ENCODE measurements at regions not wholly inside any gene's neighbourhood (a gene's known extent, or its start where the extent isn't known, plus 50 kb on each side); places are given as distances from the start of the nearest gene placed in this dataset.
"Not testable (repeated sequence)": the region's sequence is repeated elsewhere in the genome, so short reads cannot be mapped to it uniquely, and the experiment has no call there.

DNA sequence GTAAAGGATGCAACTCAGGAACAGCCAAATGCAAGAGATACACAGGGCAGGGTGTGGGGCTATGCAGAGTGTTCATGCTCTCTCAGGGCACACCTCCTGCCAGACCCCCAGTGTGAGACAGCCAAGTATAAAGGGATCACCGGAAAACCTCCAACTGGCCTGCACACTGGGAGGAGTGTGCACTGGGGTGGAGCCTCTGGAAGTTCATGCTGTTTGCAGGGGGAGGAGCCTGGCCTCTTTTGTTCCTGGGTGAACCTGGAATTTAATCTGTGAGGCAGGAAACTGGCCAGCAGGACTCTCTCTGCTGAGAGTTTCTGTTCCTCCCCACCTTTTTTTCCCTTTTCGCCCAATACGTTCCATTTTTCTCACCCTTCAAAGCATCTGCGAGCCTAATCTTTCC is 204.1 kb downstream of the WNT5A start:
- WGBS (ENCODE audit: insufficient coverage): 67% methylated on average over 2 of the region's 4 CpGs
- no peak overlapping the region for H3K27ac ChIP-seq (ENCODE audit: low read length)
- no peaks in the 10 kb centered on the region for H3K4me1 ChIP-seq (ENCODE audit: control insufficient read depth, insufficient read depth, low read length)
- no peaks in the 10 kb centered on the region for H3K36me3 ChIP-seq (ENCODE audit: control insufficient read depth, insufficient read depth, low read length)
- no peaks in the 10 kb centered on the region for H3K27me3 ChIP-seq (ENCODE audit: control insufficient read depth, insufficient read depth, low read length)
- H3K4me3 ChIP-seq (ENCODE audit: low read length): no peak overlapping the region
- no peak for DNase-seq
- H3K9me3 ChIP-seq (replicated peaks; ENCODE audit: control insufficient read depth, low read depth, low read length): no peaks in the 10 kb centered on the region

DNA sequence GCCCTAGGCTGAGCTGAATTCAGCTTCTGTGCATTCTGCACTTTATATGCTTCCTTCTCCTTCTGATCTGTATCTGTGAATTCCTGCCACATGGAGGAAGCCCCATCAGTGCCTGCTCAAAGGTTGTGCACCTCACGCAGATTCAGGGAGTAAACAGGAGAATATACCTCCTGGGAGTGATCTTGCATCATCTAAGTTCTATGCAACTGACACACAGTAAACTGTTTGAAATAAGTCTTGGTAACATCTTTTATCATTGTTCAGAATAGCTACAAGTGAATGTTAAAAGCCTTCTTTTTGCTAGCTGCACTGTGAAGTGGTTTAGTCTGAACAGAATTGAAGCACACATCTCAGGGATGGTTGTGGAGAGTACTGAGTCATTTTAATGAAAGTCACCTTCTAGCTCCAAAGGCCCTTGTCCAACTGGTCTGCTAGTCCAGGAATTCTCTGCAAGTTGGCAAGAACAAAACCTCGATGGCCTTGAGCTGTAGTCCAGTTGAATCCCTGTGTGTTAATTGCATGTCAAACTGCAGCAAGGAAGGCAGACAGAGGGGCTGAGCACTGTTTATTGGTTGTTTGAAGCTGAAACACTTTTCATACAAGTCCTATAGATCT is 215.0 kb downstream of the WNT5A start:
- Histone ChIP-seq H3K27ac (ENCODE audit: low read length) (no peak overlapping the region), H3K4me3 (ENCODE audit: low read length) (no peak overlapping the region), H3K9me3 (replicated peaks; ENCODE audit: control insufficient read depth, low read depth, low read length) (no peaks in the 10 kb centered on the region), H3K4me1 (ENCODE audit: control insufficient read depth, insufficient read depth, low read length) (no peaks in the 10 kb centered on the region), H3K27me3 (ENCODE audit: control insufficient read depth, insufficient read depth, low read length) (no peaks in the 10 kb centered on the region), H3K36me3 (ENCODE audit: control insufficient read depth, insufficient read depth, low read length) (no peaks in the 10 kb centered on the region)
- WGBS (ENCODE audit: insufficient coverage): 60% methylated on average over 1 of the region's 2 CpGs
- DNase-seq: peak; percentile 5

DNA sequence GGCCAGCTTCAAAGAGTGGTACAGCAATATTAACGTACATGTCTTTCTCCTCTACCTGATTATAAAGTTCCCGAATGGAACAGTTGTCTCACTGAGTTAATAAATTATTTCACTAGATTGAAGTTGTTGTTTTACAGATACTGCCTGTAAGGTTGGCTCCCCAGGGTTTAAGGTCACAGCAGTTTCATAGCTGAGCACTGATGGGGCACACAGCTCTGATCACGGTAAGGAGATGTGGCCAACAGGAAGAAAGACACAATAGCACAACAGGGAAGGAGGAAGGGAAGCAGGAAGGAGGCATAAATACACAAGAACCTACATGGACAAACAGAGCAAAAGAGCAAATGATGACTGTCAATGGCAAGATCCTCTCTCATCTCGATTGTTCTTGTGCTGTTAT is 215.6 kb downstream of the WNT5A start:
- no peaks in the 10 kb centered on the region for H3K36me3 ChIP-seq (ENCODE audit: control insufficient read depth, insufficient read depth, low read length)
- H3K4me3 ChIP-seq (ENCODE audit: low read length): no peak overlapping the region
- H3K27me3 ChIP-seq (ENCODE audit: control insufficient read depth, insufficient read depth, low read length): no peaks in the 10 kb centered on the region
- no peaks in the 10 kb centered on the region for H3K9me3 ChIP-seq (replicated peaks; ENCODE audit: control insufficient read depth, low read depth, low read length)
- DNase-seq: no peak
- 33% methylated on average over 1 of the region's 4 CpGs for WGBS (ENCODE audit: insufficient coverage)
- H3K27ac ChIP-seq (ENCODE audit: low read length): no peak overlapping the region
- no peaks in the 10 kb centered on the region for H3K4me1 ChIP-seq (ENCODE audit: control insufficient read depth, insufficient read depth, low read length)

DNA sequence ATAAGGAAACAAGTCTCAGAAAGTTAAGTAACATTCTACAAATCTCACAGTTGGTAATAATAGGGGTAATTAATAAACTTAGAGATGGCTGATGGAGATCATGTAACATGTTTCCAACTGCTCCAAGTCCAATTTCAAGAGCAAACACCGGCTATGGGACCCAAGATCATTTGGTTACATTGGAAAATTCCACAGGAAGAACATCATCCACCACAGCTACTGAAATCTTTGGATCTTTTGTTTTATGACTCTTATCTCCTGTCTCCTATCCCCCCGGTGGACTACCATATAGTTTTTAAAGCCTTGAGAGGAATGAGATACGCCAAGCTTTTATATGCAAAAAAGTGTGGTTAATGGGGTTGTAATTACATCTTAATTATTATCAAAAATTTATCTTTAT is 216.1 kb downstream of the WNT5A start:
- no peaks in the 10 kb centered on the region for H3K9me3 ChIP-seq (replicated peaks; ENCODE audit: control insufficient read depth, low read depth, low read length)
- no peaks in the 10 kb centered on the region for H3K36me3 ChIP-seq (ENCODE audit: control insufficient read depth, insufficient read depth, low read length)
- H3K27me3 ChIP-seq (ENCODE audit: control insufficient read depth, insufficient read depth, low read length): no peaks in the 10 kb centered on the region
- no peak for DNase-seq
- H3K27ac ChIP-seq (ENCODE audit: low read length): no peak overlapping the region
- no peaks in the 10 kb centered on the region for H3K4me1 ChIP-seq (ENCODE audit: control insufficient read depth, insufficient read depth, low read length)
- no CpG with 5 or more reads among the region's 3 CpGs for WGBS (ENCODE audit: insufficient coverage)
- H3K4me3 ChIP-seq (ENCODE audit: low read length): no peak overlapping the region

DNA sequence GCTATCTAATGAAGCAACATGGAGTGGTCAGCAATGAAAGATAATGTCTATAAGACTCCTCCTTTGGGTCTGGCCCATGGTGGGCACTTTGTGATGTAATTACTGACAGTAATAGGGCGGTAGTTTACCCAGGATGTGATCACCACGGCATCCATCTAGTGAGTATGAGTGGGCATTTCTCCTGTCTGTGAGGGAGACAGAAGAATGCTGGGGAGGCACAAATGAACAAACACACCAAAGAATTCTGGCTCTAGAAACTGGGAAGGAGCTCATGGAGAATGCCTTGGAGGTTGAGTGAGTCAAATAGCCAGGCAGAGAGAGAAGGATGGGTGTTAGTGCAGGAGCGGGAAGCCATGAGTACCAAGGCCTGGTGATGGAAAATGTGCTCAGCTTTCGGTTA is 217.5 kb downstream of the WNT5A start:
- WGBS (ENCODE audit: insufficient coverage): 100% methylated on average over 2 of the region's 4 CpGs
- no peak for DNase-seq
- Histone ChIP-seq H3K27ac (ENCODE audit: low read length) (no peak overlapping the region), H3K36me3 (ENCODE audit: control insufficient read depth, insufficient read depth, low read length) (no peaks in the 10 kb centered on the region), H3K9me3 (replicated peaks; ENCODE audit: control insufficient read depth, low read depth, low read length) (no peaks in the 10 kb centered on the region), H3K4me3 (ENCODE audit: low read length) (no peak overlapping the region), H3K27me3 (ENCODE audit: control insufficient read depth, insufficient read depth, low read length) (no peaks in the 10 kb centered on the region), H3K4me1 (ENCODE audit: control insufficient read depth, insufficient read depth, low read length) (no peaks in the 10 kb centered on the region)

DNA sequence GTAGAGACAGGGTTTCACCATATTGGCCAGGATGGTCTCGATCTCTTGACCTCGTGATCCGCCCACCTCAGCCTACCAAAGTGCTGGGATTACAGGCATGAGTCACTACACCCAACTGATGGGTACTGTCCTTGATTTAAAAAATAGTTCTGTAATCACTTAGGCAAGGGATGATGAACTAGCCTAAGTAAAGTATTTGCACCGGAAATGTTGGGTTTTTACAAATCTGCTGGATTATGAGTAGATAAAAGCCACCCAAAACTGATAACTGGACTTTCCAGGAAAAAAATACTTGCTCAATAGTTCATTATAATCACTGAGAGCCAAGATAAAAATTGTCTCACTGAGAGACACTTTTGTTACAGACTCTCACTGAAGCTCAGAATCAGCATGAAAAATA is 218.0 kb downstream of the WNT5A start:
- DNase-seq: no peak
- Histone ChIP-seq H3K36me3 (ENCODE audit: control insufficient read depth, insufficient read depth, low read length) (no peaks in the 10 kb centered on the region), H3K4me1 (ENCODE audit: control insufficient read depth, insufficient read depth, low read length) (no peaks in the 10 kb centered on the region), H3K27me3 (ENCODE audit: control insufficient read depth, insufficient read depth, low read length) (no peaks in the 10 kb centered on the region), H3K27ac (ENCODE audit: low read length) (no peak overlapping the region), H3K4me3 (ENCODE audit: low read length) (no peak overlapping the region), H3K9me3 (replicated peaks; ENCODE audit: control insufficient read depth, low read depth, low read length) (no peaks in the 10 kb centered on the region)
- WGBS (ENCODE audit: insufficient coverage): no CpG with 5 or more reads among the region's 4 CpGs

DNA sequence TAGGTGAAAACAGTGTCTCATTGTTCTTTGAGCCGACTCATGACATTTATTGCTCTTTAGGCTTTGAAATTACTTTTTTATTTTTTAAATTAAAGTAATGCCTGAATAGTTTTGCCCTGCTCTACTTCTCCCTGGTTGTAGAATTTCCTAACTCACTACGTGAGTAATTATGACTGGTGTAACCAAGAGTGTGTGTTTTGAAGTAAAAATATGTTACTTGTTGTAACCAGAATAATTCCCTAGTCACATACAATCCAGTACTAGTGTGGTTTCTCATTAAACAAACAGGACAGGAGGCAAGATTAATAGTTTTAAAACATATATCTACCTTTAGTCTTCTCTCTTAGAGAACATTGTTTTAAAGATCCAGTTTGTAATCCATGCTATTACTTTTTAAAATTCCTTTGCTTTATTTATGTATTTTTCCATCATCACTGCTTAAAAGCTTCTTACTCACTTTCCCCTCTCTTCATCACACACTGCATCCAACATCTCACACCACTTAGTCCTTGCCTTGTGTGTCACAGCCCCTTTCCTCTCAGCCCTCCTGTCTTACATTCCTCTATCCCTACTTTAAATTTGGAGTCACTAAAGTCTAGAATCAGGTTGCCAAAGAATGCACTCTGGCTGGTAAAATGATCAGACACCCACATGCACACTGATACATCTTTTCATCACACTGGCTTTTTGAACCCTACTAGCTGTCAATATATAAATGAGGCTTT is 219.7 kb downstream of the WNT5A start:
- Histone ChIP-seq H3K27ac (ENCODE audit: low read length) (no peak overlapping the region), H3K4me3 (ENCODE audit: low read length) (no peak overlapping the region), H3K27me3 (ENCODE audit: control insufficient read depth, insufficient read depth, low read length) (no peaks in the 10 kb centered on the region), H3K9me3 (replicated peaks; ENCODE audit: control insufficient read depth, low read depth, low read length) (no peaks in the 10 kb centered on the region), H3K36me3 (ENCODE audit: control insufficient read depth, insufficient read depth, low read length) (no peaks in the 10 kb centered on the region), H3K4me1 (ENCODE audit: control insufficient read depth, insufficient read depth, low read length) (no peaks in the 10 kb centered on the region)
- WGBS (ENCODE audit: insufficient coverage): no CpG with 5 or more reads among the region's 2 CpGs
- no peak for DNase-seq

DNA sequence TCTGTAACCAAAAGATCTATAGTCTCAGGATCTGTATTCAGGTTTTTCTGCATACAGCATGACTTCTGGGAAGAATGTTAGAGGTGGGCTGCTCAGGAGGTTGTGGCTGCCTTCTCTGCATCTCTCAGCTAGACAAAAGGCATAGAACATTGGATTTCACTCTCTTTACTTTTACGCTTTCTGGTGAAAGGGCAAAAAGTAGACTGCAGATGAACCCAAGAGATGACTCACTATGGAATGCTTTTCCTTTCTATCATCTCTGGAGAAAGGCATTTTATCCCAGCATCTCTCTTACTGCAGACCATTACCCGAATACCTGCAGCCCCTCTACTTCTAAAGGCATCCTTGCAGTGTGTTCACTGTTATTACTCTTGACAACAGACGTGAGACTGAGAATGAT is 222.2 kb downstream of the WNT5A start:
- no peaks in the 10 kb centered on the region for H3K36me3 ChIP-seq (ENCODE audit: control insufficient read depth, insufficient read depth, low read length)
- DNase-seq: no peak
- no peaks in the 10 kb centered on the region for H3K27me3 ChIP-seq (ENCODE audit: control insufficient read depth, insufficient read depth, low read length)
- no peaks in the 10 kb centered on the region for H3K4me1 ChIP-seq (ENCODE audit: control insufficient read depth, insufficient read depth, low read length)
- H3K9me3 ChIP-seq (replicated peaks; ENCODE audit: control insufficient read depth, low read depth, low read length): no peaks in the 10 kb centered on the region
- H3K4me3 ChIP-seq (ENCODE audit: low read length): no peak overlapping the region
- H3K27ac ChIP-seq (ENCODE audit: low read length): no peak overlapping the region
- WGBS (ENCODE audit: insufficient coverage): 60% methylated on average over 1 of the region's 3 CpGs

DNA sequence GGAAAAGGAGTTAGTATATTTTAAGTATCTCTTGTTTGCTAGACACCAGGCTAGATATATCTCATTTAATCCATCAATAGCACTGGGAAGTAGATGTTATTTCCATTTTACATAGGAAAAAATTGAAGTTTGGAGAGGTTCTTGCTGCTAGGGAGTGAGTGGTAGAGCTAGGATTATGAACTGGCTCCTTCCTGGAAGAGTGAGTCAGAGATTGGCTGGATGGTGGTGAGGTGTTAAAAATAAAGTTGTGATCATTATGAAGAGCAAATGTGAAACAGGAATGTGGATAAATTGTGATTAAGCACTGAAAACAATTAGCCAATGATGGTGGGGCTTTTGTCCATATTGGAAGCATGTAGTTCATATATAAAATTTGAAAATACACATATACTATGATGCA is 234.2 kb downstream of the WNT5A start:
- peaks cover 2% of the 10 kb centered on the region for H3K9me3 ChIP-seq (replicated peaks; ENCODE audit: control insufficient read depth, low read depth, low read length)
- H3K4me1 ChIP-seq (ENCODE audit: control insufficient read depth, insufficient read depth, low read length): no peaks in the 10 kb centered on the region
- no peak overlapping the region for H3K27ac ChIP-seq (ENCODE audit: low read length)
- no peak for DNase-seq
- H3K4me3 ChIP-seq (ENCODE audit: low read length): no peak overlapping the region
- no peaks in the 10 kb centered on the region for H3K36me3 ChIP-seq (ENCODE audit: control insufficient read depth, insufficient read depth, low read length)
- no peaks in the 10 kb centered on the region for H3K27me3 ChIP-seq (ENCODE audit: control insufficient read depth, insufficient read depth, low read length)

DNA sequence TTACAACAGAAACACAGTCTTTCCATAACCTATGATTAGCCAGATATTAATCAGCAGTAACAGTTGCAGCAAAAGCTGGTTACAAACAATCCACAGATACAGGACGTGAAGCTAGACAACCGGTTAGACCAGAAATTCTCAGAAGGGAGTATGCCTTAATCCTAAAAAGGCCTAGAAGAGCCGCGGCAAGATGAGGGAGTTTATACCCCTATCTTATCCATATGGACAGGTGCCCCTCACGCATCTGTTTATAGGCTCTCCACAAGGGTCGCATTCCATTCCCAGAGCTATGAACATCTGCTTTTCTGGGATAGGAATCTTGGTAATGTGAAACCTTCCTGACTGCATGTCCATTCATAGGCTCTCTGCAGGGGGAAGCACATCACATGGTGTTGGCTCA is 237.9 kb downstream of the WNT5A start:
- DNase-seq; H3K36me3 ChIP-seq (ENCODE audit: control insufficient read depth, insufficient read depth, low read length); H3K4me1 ChIP-seq (ENCODE audit: control insufficient read depth, insufficient read depth, low read length); H3K27me3 ChIP-seq (ENCODE audit: control insufficient read depth, insufficient read depth, low read length); H3K27ac ChIP-seq (ENCODE audit: low read length); H3K4me3 ChIP-seq (ENCODE audit: low read length); H3K9me3 ChIP-seq (replicated peaks; ENCODE audit: control insufficient read depth, low read depth, low read length): not testable (repeated sequence)
- no CpG with 5 or more reads among the region's 6 CpGs for WGBS (ENCODE audit: insufficient coverage)

DNA sequence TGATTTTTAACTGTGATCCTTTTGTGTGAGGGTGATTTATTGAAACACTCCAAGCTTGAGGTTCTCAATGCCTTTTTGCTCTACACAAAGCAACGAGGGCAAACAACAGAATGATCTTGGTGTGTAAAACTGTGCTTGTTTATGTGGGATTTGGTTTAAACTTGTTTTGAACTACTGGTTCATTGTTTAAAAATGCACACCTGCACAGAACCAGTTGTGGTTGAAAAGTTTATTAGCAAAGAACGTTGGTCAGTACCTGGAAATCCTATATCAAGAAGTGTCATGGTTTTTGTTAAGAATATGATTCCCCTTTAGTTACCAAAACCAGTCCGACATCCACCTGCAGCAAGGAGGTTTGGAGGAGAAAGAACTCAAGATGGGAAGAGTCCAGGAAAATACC is 239.4 kb downstream of the WNT5A start:
- no peaks in the 10 kb centered on the region for H3K4me1 ChIP-seq (ENCODE audit: control insufficient read depth, insufficient read depth, low read length)
- no peaks in the 10 kb centered on the region for H3K36me3 ChIP-seq (ENCODE audit: control insufficient read depth, insufficient read depth, low read length)
- 75% methylated on average over 2 of the region's 3 CpGs for WGBS (ENCODE audit: insufficient coverage)
- H3K27me3 ChIP-seq (ENCODE audit: control insufficient read depth, insufficient read depth, low read length): no peaks in the 10 kb centered on the region
- H3K9me3 ChIP-seq (replicated peaks; ENCODE audit: control insufficient read depth, low read depth, low read length): peaks cover 2% of the 10 kb centered on the region
- H3K4me3 ChIP-seq (ENCODE audit: low read length): no peak overlapping the region
- H3K27ac ChIP-seq (ENCODE audit: low read length): no peak overlapping the region
- no peak for DNase-seq
